H54 (cell line): ENCODE measurements at regions not wholly inside any gene's neighbourhood (a gene's known extent, or its start where the extent isn't known, plus 50 kb on each side); places are given as distances from the start of the nearest gene placed in this dataset.
"Not testable (repeated sequence)": the region's sequence is repeated elsewhere in the genome, so short reads cannot be mapped to it uniquely, and the experiment has no call there.

Experiments used
- DNase-seq: peaks from one replicate; pipeline ENCODE4 v3.0.0; 2011; ENCODE audit warnings: low spot score, mixed read lengths; ENCODE audit not compliant: insufficient read length
- FAIRE-seq: peaks from 3 replicates; lab custom pipeline; 2011; peaks lifted over from hg19 to GRCh38; lab: Jason Lieb, UNC
- POLR2A ChIP-seq: IDR thresholded peaks from 2 replicates; pipeline ENCODE4 v1.6.1; 2011; ENCODE audit warnings: low read depth, mild to moderate bottlenecking, low read length

DNA sequence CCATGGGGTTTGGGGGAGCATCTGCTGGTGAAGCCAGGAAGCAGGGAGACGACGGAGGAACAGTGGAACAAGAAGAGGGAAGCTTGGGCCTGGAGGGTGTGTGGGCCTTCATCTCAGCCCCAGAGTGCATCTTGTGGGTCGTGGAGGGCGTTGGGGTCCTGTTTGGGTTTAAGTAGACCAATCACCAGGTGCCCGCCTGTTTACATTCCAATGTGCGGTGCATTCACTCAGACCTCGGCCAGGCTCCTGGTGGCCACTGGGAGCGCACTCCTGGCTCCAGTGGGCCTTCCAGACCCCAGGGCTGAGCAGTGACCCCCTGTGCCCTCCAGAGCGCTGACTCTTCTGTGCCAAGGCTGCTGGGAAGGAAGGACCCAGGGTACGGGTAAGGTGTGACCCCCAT, 293.7 kb downstream of the NDUFA10 start:
- FAIRE-seq (no peak), DNase-seq (no peak)
- TF ChIP-seq POLR2A = no peak

DNA sequence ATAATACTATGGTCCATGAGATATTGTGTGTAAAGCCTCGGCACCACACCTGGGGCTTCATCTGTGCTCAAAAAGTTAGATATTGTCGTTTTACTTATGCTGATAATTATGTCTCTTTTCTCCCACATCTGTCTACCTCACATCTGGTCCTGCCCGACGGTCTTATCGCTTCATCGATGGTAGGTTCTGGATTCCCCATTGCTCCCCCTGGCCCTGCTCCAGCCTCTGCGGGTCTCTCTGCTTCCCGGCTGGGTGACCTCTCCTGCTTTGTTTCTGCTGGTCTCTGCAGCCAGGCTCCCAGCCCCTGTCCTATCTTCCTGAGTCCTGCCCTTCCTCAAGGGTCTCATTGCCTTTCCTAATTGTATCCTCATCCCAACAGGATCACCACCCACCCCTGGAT, 294.2 kb downstream of the NDUFA10 start:
- FAIRE-seq (no peak), DNase-seq (no peak)

DNA sequence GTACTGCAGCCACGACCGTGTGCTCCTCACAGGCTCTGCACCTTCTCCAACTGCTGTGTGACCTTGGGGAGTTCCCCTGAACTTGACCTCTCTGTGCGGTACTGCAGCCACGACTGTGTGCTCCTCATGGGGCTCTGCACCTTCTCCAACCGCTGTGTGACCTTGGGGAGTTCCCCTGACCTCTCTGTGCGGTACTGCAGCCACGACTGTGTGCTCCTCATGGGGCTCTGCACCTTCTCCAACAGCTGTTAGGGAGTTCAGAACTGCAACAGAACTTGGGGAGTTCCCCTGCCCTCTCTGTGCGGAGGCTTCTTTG, 294.6 kb downstream of the NDUFA10 start:
- FAIRE-seq, DNase-seq: not testable (repeated sequence)

More for the DNA sequence above, 294.2 kb downstream of the NDUFA10 start:
- no peak for TF ChIP-seq POLR2A

DNA sequence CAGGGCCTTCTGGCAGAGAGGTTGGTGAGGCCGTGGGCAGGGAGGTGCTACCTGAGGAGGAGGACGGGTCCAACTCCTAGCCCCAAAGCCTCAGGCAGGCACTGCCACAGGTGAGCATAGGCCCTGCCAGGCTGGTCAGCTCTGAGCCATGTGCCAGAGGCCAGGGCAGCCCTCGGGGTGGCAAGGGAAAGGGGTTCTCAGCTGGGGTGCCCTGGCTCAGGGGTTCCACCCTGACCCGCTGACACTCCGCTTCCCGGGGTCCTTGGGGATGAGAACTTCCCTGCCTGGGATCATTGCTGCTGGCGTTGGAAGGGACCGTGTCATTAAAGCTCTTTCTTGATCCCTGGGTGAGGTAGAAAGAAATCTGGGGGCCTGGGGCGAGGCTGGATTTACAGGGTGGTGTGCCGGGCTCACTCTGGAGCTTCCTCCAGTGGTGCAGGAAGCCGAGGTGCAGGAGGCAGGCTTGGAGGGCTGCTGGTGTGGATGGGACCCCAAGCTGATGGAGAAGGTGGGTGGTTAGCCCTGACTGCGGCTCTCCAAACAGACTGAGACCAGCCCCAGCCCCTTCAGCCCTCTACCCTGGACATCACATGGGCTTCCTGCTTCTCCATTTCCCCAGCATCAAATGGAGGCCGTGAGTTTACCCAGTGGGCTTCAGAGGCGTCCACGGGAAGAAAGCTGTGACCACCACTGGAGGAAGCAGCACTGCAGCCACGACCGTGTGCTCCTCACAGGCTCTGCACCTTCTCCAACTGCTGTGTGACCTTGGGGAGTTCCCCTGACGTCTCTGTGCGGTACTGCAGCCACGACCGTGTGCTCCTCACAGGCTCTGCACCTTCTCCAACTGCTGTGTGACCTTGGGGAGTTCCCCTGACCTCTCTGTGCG, 295.2 kb downstream of the NDUFA10 start:
- FAIRE-seq (no peak), DNase-seq (no peak)
- TF ChIP-seq POLR2A = no peak

DNA sequence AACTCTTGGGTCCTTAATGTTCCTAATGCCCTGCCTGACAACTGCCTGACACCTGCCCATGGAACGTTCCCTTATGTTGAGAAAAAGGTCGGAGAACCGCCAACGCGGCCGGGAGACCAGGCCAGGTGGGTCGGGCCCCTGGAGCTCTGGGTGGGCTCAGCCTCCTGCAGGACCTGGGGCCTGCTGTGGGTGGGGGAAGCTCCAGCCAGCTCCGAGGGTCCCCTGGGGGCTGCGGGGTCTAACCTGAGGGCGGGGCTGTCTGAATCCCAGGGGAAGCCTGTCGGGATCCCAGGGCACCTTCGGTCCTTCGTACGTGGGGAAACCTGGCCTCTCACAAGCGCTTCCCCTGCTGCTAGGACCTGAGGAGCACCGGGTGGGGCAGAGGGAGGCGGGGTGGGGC, 296.0 kb downstream of the NDUFA10 start:
- FAIRE-seq (no peak), DNase-seq (no peak)
- TF ChIP-seq POLR2A = no peak

DNA sequence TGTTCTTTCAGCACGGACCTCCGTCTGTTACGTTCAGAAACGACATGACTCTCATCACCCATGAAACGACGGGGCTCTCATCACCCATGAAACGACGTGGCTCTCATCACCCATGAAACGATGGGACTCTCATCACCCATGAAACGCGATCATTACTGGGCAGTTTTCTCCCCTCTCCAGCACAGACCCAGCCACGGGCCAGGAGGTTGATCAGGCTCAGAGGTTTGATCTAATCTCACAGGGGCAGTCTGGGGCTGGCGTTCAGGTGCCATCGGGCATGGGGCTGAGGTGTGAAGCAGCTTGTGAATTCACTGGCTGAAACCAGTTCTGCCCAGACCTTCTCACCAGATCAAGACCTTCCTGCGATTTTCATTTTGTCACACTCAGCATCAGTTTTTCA, 296.4 kb downstream of the NDUFA10 start:
- FAIRE-seq (no peak), DNase-seq (no peak)

DNA sequence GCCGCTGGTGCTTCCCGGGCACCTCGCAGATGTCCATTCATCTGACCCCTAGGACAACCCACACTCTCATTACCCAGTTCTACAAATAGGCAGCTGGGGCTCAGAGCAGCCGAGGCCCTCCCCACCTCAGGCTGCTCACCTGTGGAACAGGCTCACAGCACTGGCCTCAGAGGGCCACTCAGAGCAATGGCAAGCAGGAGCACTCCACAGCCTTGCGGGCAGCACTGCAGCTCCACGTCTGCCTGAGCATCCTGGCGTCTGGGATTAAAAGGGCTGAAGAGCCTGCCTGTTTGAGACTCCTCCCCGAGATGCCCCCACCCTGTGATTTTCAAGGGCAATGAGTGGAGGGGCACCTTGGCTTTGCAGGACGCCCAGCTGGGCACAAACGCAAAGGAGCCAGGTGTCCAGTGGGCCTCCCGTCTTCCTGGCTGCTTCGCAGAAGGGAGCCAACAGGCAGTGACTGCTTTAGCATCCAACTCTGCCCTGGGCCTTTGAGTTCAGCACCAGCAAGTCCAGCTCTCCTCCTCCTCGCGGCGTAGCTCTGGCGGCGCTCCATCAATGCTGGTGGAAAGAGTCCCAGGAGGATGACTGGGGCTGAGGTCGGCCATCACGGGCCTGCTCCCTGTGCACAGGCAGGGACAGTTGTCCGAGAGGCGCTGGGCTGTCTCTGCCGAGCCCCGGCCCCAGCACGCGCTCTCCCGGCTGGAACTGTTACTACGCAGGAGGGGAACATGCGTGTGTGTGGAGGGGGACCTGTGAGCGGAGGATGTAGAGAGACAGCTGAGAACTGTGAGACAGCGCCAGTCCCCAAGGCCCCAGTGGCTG, 297.2 kb downstream of the NDUFA10 start:
- no peak for TF ChIP-seq POLR2A
- FAIRE-seq (no peak), DNase-seq (no peak)

More for the DNA sequence above, 296.4 kb downstream of the NDUFA10 start:
- TF ChIP-seq POLR2A = no peak

DNA sequence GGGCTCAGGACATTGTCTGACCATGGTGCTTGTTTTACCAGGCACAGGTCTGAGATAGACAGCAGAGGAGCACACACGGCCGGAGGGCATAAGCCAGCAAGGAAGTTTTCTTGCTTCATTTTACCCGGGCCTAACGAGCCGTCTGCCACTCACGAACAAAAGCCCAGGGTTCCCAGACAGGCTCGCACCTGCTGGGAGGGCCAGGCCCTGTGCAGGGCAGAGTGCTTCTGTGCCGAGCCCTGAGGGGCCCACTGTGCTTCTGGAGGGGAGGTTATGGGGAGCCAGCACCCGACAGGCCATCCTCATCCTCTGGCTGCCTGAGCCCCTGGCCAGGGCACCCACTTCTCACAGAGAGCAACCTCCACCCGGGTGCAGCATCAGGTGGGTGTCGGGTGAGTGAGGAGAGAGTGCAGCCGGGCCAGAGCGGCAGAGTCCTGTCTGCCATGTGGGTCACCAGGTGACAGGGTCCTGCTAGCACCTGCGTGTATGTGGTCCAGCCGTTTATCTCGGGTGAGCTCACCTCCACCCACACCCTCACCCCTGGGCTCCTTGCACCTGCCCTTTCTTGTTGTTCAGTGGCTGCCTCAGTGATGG, 297.9 kb downstream of the NDUFA10 start:
- DNase-seq (no peak), FAIRE-seq (no peak)
- no peak for TF ChIP-seq POLR2A

DNA sequence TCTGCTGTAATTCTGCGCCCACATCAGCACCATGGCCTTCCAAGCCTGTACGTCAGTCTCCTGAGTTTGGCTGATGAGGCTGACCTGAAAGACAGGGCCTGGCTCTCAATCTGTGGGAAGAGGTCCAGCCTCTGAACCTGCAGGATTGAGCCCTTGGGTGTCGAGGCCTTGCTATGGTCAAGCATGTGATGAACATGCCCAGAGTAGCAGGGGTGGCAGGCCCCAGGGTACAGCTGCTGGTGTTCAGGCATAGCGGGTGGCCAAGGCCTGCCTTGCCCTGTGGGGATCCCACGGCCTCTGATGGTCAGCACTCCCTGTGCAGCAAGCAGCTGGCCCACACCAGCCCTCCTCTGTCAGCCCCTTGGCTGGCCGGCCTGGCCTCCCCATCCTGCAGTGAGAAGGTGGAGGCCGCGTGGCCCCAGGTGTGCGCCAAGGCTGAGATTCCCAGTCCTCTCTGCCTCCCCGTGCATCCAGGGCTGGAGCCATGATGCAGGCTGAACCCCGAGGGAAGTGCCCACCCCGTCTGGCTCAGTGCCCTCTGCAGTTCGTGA, 298.4 kb downstream of the NDUFA10 start:
- FAIRE-seq (no peak), DNase-seq (no peak)
- no peak for TF ChIP-seq POLR2A

DNA sequence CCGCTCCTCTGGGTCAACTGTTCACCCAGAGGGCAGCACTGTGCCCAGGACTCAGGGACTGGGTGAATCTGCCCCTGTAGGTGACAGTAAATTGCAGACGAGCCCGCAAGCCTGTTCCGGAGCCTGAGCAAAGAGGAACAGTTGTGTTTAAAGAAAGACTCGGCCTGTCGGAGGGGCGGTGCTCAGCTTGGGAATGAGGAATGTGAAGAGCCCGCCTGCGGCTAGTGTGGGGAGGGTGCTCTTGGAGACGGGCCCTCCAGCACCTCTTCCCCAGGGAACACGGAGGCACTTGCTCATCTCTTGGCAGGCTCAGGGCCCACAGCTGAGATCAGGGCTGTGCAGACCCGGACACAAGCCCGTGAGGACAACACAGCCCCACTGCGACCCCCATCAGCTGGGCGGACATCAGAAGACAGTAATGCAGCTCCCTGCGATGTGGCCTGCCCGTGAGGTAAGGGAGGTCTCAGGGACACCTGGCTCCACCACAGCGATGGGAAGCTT, 299.0 kb downstream of the NDUFA10 start:
- FAIRE-seq (no peak), DNase-seq (no peak)
- TF ChIP-seq POLR2A = no peak

DNA sequence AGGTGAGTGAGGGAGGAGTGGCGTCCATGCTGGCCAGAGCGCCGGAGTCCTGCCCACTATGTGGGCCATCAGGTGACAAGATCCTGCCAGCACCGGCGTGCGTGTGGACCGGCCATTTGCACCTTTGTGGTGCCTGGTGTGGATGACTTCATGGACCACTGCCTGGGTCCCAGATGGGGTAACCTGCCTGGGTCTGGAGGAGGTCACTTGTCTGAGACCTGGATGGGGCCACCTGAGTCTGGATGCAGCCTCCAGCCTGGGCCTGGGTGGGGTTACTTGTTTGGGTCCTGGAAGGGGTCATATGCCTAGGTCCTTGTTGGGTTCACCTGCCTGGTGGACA, 299.6 kb downstream of the NDUFA10 start:
- no peak for DNase-seq
- no peak for TF ChIP-seq POLR2A
- FAIRE-seq = no peak

DNA sequence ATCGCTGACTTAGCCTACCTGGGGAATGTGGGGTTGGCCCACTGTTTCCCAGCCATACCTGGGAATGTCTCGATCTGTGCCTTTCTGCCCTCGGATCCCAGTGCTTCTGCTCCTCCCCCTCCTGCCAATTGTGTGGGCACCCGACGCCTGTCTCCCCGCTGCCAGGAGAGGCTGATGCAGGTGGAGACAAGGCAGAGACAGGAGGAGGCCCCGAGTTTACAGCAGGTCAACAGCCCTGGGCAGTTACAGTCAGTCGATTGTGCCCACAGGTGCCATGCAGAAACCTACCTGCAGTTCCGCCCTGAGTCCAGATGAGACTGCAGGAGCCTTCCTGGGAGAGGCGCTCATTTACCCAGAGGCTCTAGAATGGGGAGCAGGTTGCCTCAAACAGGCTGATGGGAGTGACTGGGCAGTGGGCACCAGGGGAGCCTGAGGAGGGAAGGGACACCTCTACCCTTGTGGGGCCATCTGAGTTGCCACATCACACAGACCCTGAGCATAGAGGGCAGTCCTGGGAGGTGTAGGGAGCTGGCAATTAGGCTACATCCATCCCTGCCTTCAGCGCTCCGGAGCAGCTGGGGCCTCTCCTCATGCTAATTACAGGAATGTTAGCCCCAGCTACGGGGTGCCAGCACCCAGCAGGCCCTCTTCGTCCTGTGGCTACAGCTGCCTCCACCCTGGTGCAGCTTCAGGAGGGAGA, 300.1 kb downstream of the NDUFA10 start:
- DNase-seq (no peak), FAIRE-seq (no peak)
- no peak for TF ChIP-seq POLR2A

DNA sequence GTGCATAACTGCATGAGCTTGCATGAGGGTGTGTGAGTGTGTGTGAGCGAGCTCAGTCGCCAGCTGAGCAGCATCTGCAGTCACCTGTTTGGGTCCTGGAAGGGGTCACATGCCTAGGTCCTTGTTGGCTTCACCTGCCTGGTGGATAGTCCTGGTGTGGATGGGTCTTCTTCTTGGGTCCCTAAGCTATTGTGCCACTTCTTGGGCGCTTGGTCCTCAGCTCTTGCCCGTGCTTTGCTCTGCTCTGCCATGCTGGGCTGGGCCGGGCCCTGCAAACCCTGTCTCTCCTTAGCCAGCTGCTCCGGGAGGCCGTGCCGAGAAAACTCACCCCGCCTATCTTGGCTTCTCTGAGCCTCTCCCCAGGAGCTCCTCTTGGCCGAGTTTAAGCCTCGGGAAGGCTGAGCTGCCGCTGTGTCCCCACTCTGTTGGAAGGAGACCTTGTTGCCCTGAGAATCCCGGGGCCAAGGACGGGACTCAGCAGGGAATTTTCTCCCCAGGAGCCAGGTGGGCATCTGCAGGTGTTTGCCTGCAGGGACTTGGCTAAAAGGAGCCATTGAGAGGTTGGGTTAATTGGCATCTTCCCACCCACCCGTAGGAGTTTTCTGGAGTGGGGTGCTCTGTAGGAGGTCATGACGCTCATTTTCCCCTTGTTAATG, 300.8 kb downstream of the NDUFA10 start:
- no peak for TF ChIP-seq POLR2A
- DNase-seq (no peak), FAIRE-seq (no peak)
